Suppressor macrophage treated with lipopolysaccharide for 4 hours (primary cell): ENCODE measurements at regions not wholly inside any gene's neighbourhood (a gene's known extent, or its start where the extent isn't known, plus 50 kb on each side); places are given as distances from the start of the nearest gene placed in this dataset.
"Not testable (repeated sequence)": the region's sequence is repeated elsewhere in the genome, so short reads cannot be mapped to it uniquely, and the experiment has no call there.

ENCODE experiments used
- DNase-seq: peaks from one replicate; pipeline ENCODE4 v3.0.0-alpha.2; 2020

- peak; percentile 90 for DNase-seq
These were observed 133.3 kb downstream of the TBC1D2B start for GRCh38 chr15:77944002-77944867.

GRCh38 chr15:77942611-77943211 is 134.8 kb downstream of the TBC1D2B start:
- no peak for DNase-seq

- not testable (repeated sequence) for DNase-seq
These were observed 136.3 kb downstream of the TBC1D2B start for GRCh38 chr15:77941090-77941827.

- no peak for DNase-seq
These were observed 137.0 kb downstream of the TBC1D2B start for GRCh38 chr15:77940381-77940947.

- no peak for DNase-seq
These were observed 137.7 kb downstream of the TBC1D2B start for GRCh38 chr15:77939851-77940250.

GRCh38 chr15:77939026-77939425 is 138.5 kb downstream of the TBC1D2B start:
- DNase-seq = not testable (repeated sequence)

- not testable (repeated sequence) for DNase-seq
These were observed 139.0 kb downstream of the TBC1D2B start for GRCh38 chr15:77938546-77938945.

GRCh38 chr15:77936567-77936966 is 140.9 kb downstream of the TBC1D2B start:
- not testable (repeated sequence) for DNase-seq

GRCh38 chr15:77934516-77934915 is 143.0 kb downstream of the TBC1D2B start:
- DNase-seq = not testable (repeated sequence)

- not testable (repeated sequence) for DNase-seq
These were observed 146.6 kb downstream of the TBC1D2B start for GRCh38 chr15:77930907-77931306.

GRCh38 chr15:77930490-77930889 is 147.0 kb downstream of the TBC1D2B start:
- peak; percentile 70 for DNase-seq

GRCh38 chr15:77926789-77927188 is 150.7 kb downstream of the TBC1D2B start:
- DNase-seq = peak; percentile 14

- DNase-seq = not testable (repeated sequence)
These were observed 151.2 kb downstream of the TBC1D2B start for GRCh38 chr15:77926296-77926695.

GRCh38 chr15:77925101-77925500 is 152.4 kb downstream of the TBC1D2B start:
- not testable (repeated sequence) for DNase-seq

GRCh38 chr15:77921664-77922063 is 155.8 kb downstream of the TBC1D2B start:
- no peak for DNase-seq

GRCh38 chr15:77916966-77917635 is 160.4 kb downstream of the TBC1D2B start:
- not testable (repeated sequence) for DNase-seq

GRCh38 chr15:77915961-77916330 is 161.6 kb downstream of the TBC1D2B start:
- not testable (repeated sequence) for DNase-seq

- DNase-seq = no peak
These were observed 162.1 kb downstream of the TBC1D2B start for GRCh38 chr15:77915261-77915960.

GRCh38 chr15:77914531-77914930 is 163.0 kb downstream of the TBC1D2B start:
- DNase-seq = not testable (repeated sequence)

- DNase-seq = peak; percentile 84
These were observed 167.2 kb downstream of the TBC1D2B start for GRCh38 chr15:77910030-77910911.
